Liver (tissue), 3 donors: ENCODE measurements at regions not wholly inside any gene's neighbourhood (a gene's known extent, or its start where the extent isn't known, plus 50 kb on each side); places are given as distances from the start of the nearest gene placed in this dataset.

Experiments
- ATF3 ChIP-seq: IDR thresholded peaks from 2 replicates; pipeline ENCODE4 v1.6.1; 2016; ENCODE audit warnings: antibody characterized with exemption
- CTCF ChIP-seq: fragments of 150-350 bp; IDR thresholded peaks from 2 replicates; pipeline ENCODE4 v1.5.1; 2017; ENCODE audit warnings: improper control_type of control experiment, low read depth, low read length; ENCODE audit not compliant: missing input control
- EGR1 ChIP-seq, 2 donors: IDR thresholded peaks; 2 replicates each; pipeline ENCODE4 v1.6.1; 2016 to 2018; ENCODE audit warnings: antibody characterized with exemption in 2 of 2, low read depth in 2 of 2
- GABPA ChIP-seq, 2 donors: IDR thresholded peaks in 1 of 2; conservative IDR thresholded peaks in 1 of 2; 2 replicates each; pipeline ENCODE4 v1.6.1; 2016; ENCODE audit warnings: antibody characterized with exemption in 2 of 2, mild to moderate bottlenecking in 1 of 2, moderate library complexity in 1 of 2
- HNF4A ChIP-seq, 2 donors: conservative IDR thresholded peaks; 2 replicates each; pipeline ENCODE4 v1.6.1; 2016; ENCODE audit warnings: antibody characterized with exemption in 2 of 2, mild to moderate bottlenecking in 2 of 2
- JUND ChIP-seq, 2 donors: IDR thresholded peaks; 2 replicates each; pipeline ENCODE4 v1.6.1; 2016; ENCODE audit warnings: antibody characterized with exemption in 2 of 2
- MAX ChIP-seq: IDR thresholded peaks from 2 replicates; pipeline ENCODE4 v1.6.1; 2016; ENCODE audit warnings: antibody characterized with exemption
- NR2F2 ChIP-seq: IDR thresholded peaks from 2 replicates; pipeline ENCODE4 v1.6.1; 2016; ENCODE audit warnings: antibody characterized with exemption
- RAD21 ChIP-seq, 2 donors: IDR thresholded peaks; 2 replicates each; pipeline ENCODE4 v1.6.1; 2016; ENCODE audit warnings: antibody characterized with exemption in 2 of 2, mild to moderate bottlenecking in 2 of 2
- REST ChIP-seq: IDR thresholded peaks from 2 replicates; pipeline ENCODE4 v1.6.1; 2016; ENCODE audit warnings: antibody characterized with exemption, mild to moderate bottlenecking
- SP1 ChIP-seq: IDR thresholded peaks from 2 replicates; pipeline ENCODE4 v1.6.1; 2018; ENCODE audit warnings: antibody characterized with exemption, mild to moderate bottlenecking
- TAF1 ChIP-seq: conservative IDR thresholded peaks from 2 replicates; pipeline ENCODE4 v1.6.1; 2016; ENCODE audit warnings: antibody characterized with exemption, mild to moderate bottlenecking
- YY1 ChIP-seq: IDR thresholded peaks from 2 replicates; pipeline ENCODE4 v1.6.1; 2016; ENCODE audit warnings: antibody characterized with exemption, mild to moderate bottlenecking
- ZBTB33 ChIP-seq: IDR thresholded peaks from 2 replicates; pipeline ENCODE4 v1.6.1; 2016; ENCODE audit warnings: antibody characterized with exemption
- donor health status: healthy.
- donor health status: healthy.

GRCh38 chr10:36354633-36355032 is 712.5 kb upstream of the FZD8 start:
- no peak for TF ChIP-seq JUND (IDR thresholded peaks at IDR 0.05)
- TF ChIP-seq YY1: no peak
- TF ChIP-seq CTCF: no peak
- TF ChIP-seq HNF4A (conservative IDR thresholded peaks at IDR 0.05): no peak
- no peak for TF ChIP-seq REST
- TF ChIP-seq RAD21 (IDR thresholded peaks at IDR 0.05): no peak
- no peak for TF ChIP-seq TAF1
- no peak for TF ChIP-seq ZBTB33
- TF ChIP-seq ATF3: no peak
- no peak for TF ChIP-seq SP1
- no peak for TF ChIP-seq MAX
- no peak for TF ChIP-seq GABPA (IDR thresholded peaks at IDR 0.05 in 1 of 2, conservative IDR thresholded peaks at IDR 0.05 in 1 of 2)
- TF ChIP-seq EGR1 (IDR thresholded peaks at IDR 0.05; ENCODE audit: low read depth in 2 of 2): no peak
- TF ChIP-seq NR2F2: no peak
